ENCODE measurements at regions not wholly inside any gene's neighbourhood (a gene's known extent, or its start where the extent isn't known, plus 50 kb on each side); places are given as distances from the start of the nearest gene placed in this dataset.

DNA sequence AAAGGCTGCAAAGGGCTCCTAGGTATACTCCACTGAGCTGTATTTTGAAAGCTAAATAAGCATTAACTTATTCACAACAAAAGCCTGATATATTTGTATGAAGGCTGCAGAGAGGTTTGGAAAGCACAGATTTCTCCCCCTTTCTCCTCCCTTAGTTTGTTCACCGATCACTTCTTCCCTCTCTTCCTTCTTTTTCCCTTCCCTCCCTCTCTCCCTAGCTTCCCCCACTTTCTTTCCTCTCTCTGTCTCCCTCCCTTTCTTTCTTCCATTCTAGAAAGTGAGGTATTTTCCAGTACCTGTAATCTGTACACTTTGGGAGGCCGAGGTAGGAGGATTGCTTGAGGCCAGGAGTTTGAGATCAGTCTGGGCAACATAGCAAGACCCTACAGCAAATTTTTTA lies 62.1 kb downstream of the HHEX start:
- H2AFZ ChIP-seq (ENCODE audit: low read depth): no peak overlapping the region
- no peak overlapping the region for H3K27ac ChIP-seq
- H3K4me2 ChIP-seq: no peak overlapping the region
- H3K36me3 ChIP-seq (ENCODE audit: insufficient read depth): no peaks in the 10 kb centered on the region
- H3K9ac ChIP-seq: no peak overlapping the region
- TF ChIP-seq, protein P1, sequence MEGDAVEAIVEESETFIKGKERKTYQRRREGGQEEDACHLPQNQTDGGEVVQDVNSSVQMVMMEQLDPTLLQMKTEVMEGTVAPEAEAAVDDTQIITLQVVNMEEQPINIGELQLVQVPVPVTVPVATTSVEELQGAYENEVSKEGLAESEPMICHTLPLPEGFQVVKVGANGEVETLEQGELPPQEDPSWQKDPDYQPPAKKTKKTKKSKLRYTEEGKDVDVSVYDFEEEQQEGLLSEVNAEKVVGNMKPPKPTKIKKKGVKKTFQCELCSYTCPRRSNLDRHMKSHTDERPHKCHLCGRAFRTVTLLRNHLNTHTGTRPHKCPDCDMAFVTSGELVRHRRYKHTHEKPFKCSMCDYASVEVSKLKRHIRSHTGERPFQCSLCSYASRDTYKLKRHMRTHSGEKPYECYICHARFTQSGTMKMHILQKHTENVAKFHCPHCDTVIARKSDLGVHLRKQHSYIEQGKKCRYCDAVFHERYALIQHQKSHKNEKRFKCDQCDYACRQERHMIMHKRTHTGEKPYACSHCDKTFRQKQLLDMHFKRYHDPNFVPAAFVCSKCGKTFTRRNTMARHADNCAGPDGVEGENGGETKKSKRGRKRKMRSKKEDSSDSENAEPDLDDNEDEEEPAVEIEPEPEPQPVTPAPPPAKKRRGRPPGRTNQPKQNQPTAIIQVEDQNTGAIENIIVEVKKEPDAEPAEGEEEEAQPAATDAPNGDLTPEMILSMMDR (conservative IDR thresholded peaks at IDR 0.05; ENCODE audit: low read depth, low read length): no peak
- no peak overlapping the region for H3K4me3 ChIP-seq (IDR thresholded peaks at IDR 0.05; ENCODE audit: insufficient read depth, low read depth, low read length)
- no peaks in the 10 kb centered on the region for H3K27me3 ChIP-seq (ENCODE audit: insufficient read depth, low read depth)
- H3K79me2 ChIP-seq (ENCODE audit: insufficient read depth, low read depth): no peaks in the 10 kb centered on the region
- peaks cover 16% of the 10 kb centered on the region for H3K4me1 ChIP-seq (ENCODE audit: low read depth, poor library complexity, severe bottlenecking)
- H4K20me1 ChIP-seq (ENCODE audit: insufficient read depth): no peaks in the 10 kb centered on the region

DNA sequence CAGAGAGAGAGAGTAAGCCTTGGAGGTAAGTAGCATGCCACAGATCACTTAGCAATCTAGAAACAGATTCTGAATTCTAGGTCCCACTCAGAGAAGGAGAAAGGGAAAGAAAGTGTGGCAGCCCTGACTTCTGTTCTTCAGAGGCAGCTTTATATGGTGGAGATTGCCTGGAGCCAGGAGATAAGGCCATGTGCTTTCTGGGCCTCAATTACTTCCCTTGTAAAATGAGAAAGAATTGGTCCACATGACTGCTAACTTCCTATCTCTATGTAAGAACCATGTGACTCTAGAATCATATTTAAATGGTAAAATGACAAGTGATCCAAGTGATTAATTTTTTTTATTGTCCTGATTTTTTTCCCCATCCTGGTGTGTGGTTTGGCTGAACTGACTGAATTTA lies 64.1 kb downstream of the HHEX start:
- Histone ChIP-seq H3K27ac (no peak overlapping the region), H3K27me3 (ENCODE audit: insufficient read depth, low read depth) (no peaks in the 10 kb centered on the region), H3K79me2 (ENCODE audit: insufficient read depth, low read depth) (no peaks in the 10 kb centered on the region), H3K4me3 (IDR thresholded peaks at IDR 0.05; ENCODE audit: insufficient read depth, low read depth, low read length) (no peak overlapping the region), H4K20me1 (ENCODE audit: insufficient read depth) (no peaks in the 10 kb centered on the region), H3K9ac (no peak overlapping the region), H2AFZ (ENCODE audit: low read depth) (no peak overlapping the region), H3K4me2 (no peak overlapping the region), H3K36me3 (ENCODE audit: insufficient read depth) (no peaks in the 10 kb centered on the region), H3K4me1 (ENCODE audit: low read depth, poor library complexity, severe bottlenecking) (peaks cover 33% of the 10 kb centered on the region)
- TF ChIP-seq, protein P1 (conservative IDR thresholded peaks at IDR 0.05; ENCODE audit: low read depth, low read length): no peak

DNA sequence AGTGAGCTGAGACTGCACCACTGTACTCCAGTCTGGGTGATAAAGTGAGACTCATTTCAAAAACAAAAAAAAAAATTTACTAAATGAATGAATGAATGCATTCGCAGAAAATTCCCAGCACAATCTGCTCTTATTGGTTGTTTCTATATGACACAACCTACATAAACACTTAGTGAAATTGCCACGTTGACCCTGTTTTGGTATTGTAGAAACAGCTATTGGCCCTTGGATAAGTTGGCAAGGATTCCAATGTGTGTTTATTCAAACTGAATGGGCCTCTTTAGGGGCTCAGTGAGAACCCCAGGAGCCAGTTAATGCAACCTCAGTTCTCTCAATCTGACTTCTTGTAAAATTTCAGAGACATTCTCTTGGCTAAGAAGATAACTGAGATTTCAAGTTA lies 66.0 kb downstream of the HHEX start:
- TF ChIP-seq, protein P1 (conservative IDR thresholded peaks at IDR 0.05; ENCODE audit: low read depth, low read length): no peak
- no peak overlapping the region for H3K4me3 ChIP-seq (IDR thresholded peaks at IDR 0.05; ENCODE audit: insufficient read depth, low read depth, low read length)
- no peaks in the 10 kb centered on the region for H4K20me1 ChIP-seq (ENCODE audit: insufficient read depth)
- peak overlapping the region; percentile 93 for H3K27ac ChIP-seq
- H3K36me3 ChIP-seq (ENCODE audit: insufficient read depth): no peaks in the 10 kb centered on the region
- H3K4me1 ChIP-seq (ENCODE audit: low read depth, poor library complexity, severe bottlenecking): peaks cover 52% of the 10 kb centered on the region
- H3K4me2 ChIP-seq: peak overlapping the region; percentile 93
- H3K79me2 ChIP-seq (ENCODE audit: insufficient read depth, low read depth): no peaks in the 10 kb centered on the region
- H3K9ac ChIP-seq: peak overlapping the region; percentile 75; the same call in 1 of the 2 replicates
- no peaks in the 10 kb centered on the region for H3K27me3 ChIP-seq (ENCODE audit: insufficient read depth, low read depth)
- H2AFZ ChIP-seq (ENCODE audit: low read depth): peak overlapping the region; percentile 53

DNA sequence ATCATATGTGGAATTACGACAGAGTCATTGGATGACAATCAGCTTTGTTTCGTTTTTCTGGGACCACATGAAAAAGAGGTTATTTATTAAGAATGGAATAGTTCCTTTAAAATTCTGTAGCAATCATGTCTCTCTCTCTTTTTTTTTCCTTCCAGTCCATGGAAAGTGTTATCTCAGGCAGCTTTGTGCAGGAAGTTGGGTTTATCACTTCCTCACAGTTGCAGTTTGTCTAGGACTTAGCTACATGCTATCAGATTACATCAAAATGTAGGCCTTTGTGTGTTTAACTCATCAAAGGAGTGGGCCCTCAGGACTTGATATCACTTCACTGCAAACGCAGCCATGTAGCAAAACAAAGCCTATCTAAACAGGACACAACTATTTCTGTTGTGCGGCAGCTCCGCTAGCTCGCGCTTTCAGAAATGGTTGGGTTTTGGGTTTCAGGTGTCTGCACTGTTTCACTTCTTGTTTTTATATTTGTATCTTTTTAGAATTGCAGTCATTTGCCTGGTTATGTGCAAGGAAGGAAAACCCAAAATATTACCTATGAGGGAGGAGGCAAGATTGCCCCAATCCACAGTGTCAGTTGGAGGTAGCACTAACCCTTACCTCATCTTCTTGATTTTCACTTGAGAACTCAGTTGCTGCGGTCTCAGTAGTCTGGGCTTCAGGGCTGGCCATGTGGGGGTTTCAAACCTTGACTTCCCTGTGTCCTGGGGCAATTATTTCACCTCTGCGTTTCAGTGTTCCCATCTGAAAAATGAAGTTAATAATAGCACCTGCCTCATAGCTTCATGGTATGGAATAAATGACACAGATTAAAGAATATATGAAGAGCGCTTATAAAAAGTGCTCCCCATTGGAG lies 66.7 kb downstream of the HHEX start:
- Histone ChIP-seq H3K4me2 (peak overlapping the region; percentile 93), H4K20me1 (ENCODE audit: insufficient read depth) (no peaks in the 10 kb centered on the region), H3K79me2 (ENCODE audit: insufficient read depth, low read depth) (no peaks in the 10 kb centered on the region), H3K9ac (peak overlapping the region; percentile 75), H3K4me1 (ENCODE audit: low read depth, poor library complexity, severe bottlenecking) (peaks cover 58% of the 10 kb centered on the region), H2AFZ (ENCODE audit: low read depth) (peak overlapping the region; percentile 53), H3K4me3 (IDR thresholded peaks at IDR 0.05; ENCODE audit: insufficient read depth, low read depth, low read length) (no peak overlapping the region), H3K27ac (peak overlapping the region; percentile 93), H3K36me3 (ENCODE audit: insufficient read depth) (no peaks in the 10 kb centered on the region), H3K27me3 (ENCODE audit: insufficient read depth, low read depth) (no peaks in the 10 kb centered on the region)
- TF ChIP-seq, protein P1 (conservative IDR thresholded peaks at IDR 0.05; ENCODE audit: low read depth, low read length): no peak

Measured in KMS-11 (cell line).